ENCODE measurements at regions not wholly inside any gene's neighbourhood (a gene's known extent, or its start where the extent isn't known, plus 50 kb on each side); places are given as distances from the start of the nearest gene placed in this dataset.

DNA sequence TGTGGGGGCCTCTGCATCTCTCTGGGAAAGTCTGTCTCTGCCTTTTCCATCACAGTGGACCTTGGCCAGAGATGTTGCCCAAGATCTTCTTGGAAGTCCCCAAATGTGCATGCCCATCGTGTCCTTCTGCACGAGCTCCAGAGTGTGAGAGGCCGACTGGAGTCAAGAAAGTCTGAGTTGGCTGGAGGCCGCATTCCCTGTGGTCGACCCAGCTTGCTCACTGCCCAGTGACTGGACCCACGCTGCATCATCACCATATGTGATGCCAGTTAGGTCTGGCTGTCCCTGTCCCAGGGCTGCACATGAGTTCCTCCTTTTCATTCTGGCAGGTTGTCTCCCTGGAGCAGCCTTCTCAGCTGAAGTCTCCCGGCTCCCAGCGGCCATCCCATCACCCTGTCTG, 93.8 kb downstream of the ARL4C start:
- no peak for TF ChIP-seq POLR2A (IDR thresholded peaks at IDR 0.05)
- TF ChIP-seq, protein P1, sequence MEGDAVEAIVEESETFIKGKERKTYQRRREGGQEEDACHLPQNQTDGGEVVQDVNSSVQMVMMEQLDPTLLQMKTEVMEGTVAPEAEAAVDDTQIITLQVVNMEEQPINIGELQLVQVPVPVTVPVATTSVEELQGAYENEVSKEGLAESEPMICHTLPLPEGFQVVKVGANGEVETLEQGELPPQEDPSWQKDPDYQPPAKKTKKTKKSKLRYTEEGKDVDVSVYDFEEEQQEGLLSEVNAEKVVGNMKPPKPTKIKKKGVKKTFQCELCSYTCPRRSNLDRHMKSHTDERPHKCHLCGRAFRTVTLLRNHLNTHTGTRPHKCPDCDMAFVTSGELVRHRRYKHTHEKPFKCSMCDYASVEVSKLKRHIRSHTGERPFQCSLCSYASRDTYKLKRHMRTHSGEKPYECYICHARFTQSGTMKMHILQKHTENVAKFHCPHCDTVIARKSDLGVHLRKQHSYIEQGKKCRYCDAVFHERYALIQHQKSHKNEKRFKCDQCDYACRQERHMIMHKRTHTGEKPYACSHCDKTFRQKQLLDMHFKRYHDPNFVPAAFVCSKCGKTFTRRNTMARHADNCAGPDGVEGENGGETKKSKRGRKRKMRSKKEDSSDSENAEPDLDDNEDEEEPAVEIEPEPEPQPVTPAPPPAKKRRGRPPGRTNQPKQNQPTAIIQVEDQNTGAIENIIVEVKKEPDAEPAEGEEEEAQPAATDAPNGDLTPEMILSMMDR (IDR thresholded peaks at IDR 0.05) = no peak
- no peak for DNase-seq
- peaks cover 3% of the 10 kb centered on the region for H3K27me3 ChIP-seq
- no peaks in the 10 kb centered on the region for H3K9me3 ChIP-seq (replicated peaks in 1 of 3)
- no peaks in the 10 kb centered on the region for H3K36me3 ChIP-seq (replicated peaks in 1 of 2)
- 71 to 86% (median 81%) methylated on average over 6 to 8 of the region's 8 CpGs for WGBS, 4 donors
- peaks cover 0 to 4% of the 10 kb centered on the region in 2 donors for H3K4me1 ChIP-seq (replicated peaks in 1 of 2)
- H3K27ac ChIP-seq = no peak overlapping the region
- H3K4me3 ChIP-seq = no peak overlapping the region
- intact Hi-C loops (cut with DNase I) = no loop called here

DNA sequence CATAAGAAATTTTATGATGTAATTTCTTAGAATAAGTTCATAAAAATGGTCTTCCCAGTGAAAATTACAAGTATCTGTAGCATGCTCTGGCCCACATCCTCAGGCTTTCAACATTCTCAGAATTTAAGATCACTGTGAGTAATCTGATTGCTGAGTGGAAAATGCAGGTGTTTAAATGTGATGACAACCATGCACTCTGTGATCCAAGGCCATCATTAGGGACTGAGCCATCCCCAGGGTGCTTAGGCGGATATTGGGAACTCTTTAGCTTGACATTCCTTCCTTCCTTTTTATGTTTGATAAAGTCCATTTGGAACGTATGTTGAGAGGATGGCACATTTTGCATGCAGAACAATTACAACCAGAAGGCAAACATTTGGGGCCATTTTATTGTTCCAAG, 95.5 kb downstream of the ARL4C start:
- Histone ChIP-seq H3K9me3 (replicated peaks in 1 of 3) (no peaks in the 10 kb centered on the region), H3K27ac (no peak overlapping the region), H3K4me3 (no peak overlapping the region), H3K36me3 (replicated peaks in 1 of 2) (no peaks in the 10 kb centered on the region), H3K27me3 (peaks cover 3% of the 10 kb centered on the region), H3K4me1 (replicated peaks in 1 of 2) (peaks cover 0 to 4% of the 10 kb centered on the region in 2 donors)
- intact Hi-C loops (cut with DNase I) = no loop called here
- TF ChIP-seq POLR2A (IDR thresholded peaks at IDR 0.05) = no peak
- TF ChIP-seq, protein P1 (IDR thresholded peaks at IDR 0.05) = no peak
- 77 to 86% (median 84%) methylated on average over 2 of the region's 2 CpGs for WGBS, 4 donors
- DNase-seq = no peak

DNA sequence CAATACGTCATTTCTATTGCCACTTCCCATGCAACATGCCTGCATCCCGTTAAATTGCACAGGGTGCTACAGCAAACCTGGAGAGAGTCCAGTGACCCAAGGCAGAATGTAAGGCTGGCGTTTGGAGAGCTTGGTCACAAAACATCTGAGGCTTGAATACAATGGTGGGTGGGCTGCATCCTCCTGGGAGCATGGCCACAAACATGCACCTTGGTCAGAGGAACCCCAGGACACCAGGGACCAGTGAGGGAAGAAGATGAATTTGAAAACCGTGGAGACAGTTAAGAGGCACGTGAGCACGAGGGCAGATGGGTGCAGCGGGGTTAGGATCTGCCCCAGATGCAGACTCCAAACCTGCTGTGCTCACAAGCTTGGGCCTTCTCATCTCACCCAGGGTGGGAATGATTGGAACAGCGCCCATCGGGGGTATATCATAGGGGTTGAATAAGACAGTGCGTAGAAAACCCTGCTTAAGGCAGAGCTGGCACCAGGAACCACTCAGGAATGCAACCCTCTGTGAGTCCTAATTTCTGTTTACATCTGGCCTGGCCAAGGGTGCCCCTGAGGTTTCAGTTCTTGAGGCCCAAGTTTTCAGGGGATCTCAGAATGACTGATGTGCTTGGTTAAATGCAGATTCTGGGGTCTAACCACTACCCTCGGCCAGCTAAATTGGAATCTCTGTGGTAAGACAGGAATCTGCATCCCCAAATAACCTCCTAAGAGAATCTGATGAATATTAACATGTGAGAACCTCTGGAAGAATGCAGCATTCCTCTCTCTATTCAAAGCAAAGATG, 97.2 kb downstream of the ARL4C start:
- no peaks in the 10 kb centered on the region for H3K36me3 ChIP-seq (replicated peaks in 1 of 2)
- H3K9me3 ChIP-seq (replicated peaks in 1 of 3) = no peaks in the 10 kb centered on the region
- no peaks in the 10 kb centered on the region for H3K4me1 ChIP-seq (replicated peaks in 1 of 2)
- H3K4me3 ChIP-seq = no peak overlapping the region
- H3K27ac ChIP-seq = no peak overlapping the region
- TF ChIP-seq, protein P1 (IDR thresholded peaks at IDR 0.05) = no peak
- no peak for TF ChIP-seq POLR2A (IDR thresholded peaks at IDR 0.05)
- DNase-seq = no peak
- H3K27me3 ChIP-seq = peaks cover 3% of the 10 kb centered on the region
- WGBS, 4 donors = 76 to 87% (median 82%) methylated on average over 10 to 11 of the region's 11 CpGs
- intact Hi-C loops (cut with DNase I) = no loop called here

DNA sequence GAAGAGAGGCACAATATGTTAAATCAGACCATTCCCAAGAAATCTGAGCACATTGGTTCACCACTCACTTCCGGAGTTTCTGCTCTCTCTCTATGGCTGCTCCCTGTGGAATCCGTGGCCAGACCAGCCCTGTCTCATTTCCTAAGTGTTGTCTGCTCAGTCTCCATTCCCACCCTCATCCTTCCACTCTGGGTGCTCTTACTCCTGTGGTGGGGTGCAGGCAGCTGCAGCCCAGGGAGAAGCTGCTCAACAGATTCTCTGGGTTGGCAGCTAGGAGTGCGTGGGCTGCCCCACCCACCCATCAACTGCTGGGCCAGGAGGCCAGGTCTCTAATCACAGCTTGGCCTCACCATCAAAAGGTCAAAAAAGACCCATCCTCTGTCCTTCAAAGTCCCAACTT, 98.3 kb downstream of the ARL4C start:
- DNase-seq = no peak
- H3K9me3 ChIP-seq (replicated peaks in 1 of 3) = no peaks in the 10 kb centered on the region
- no peaks in the 10 kb centered on the region for H3K4me1 ChIP-seq (replicated peaks in 1 of 2)
- intact Hi-C loops (cut with DNase I) = no loop called here
- TF ChIP-seq POLR2A (IDR thresholded peaks at IDR 0.05) = no peak
- TF ChIP-seq, protein P1 (IDR thresholded peaks at IDR 0.05) = no peak
- H3K27me3 ChIP-seq = peaks cover 3% of the 10 kb centered on the region
- no peak overlapping the region for H3K4me3 ChIP-seq
- WGBS, 4 donors = 77 to 97% (median 82%) methylated on average over 3 of the region's 3 CpGs
- no peak overlapping the region for H3K27ac ChIP-seq
- no peaks in the 10 kb centered on the region for H3K36me3 ChIP-seq (replicated peaks in 1 of 2)
